HEK293 (cell line): ENCODE measurements at regions not wholly inside any gene's neighbourhood (a gene's known extent, or its start where the extent isn't known, plus 50 kb on each side); places are given as distances from the start of the nearest gene placed in this dataset.

Experiments
- ZNF16 ChIP-seq: fragments of 450-650 bp; formaldehyde crosslinking; IDR thresholded peaks from 2 replicates; pipeline ENCODE4 v1.5.1; 2016; ENCODE audit warnings: low read depth, missing biosample characterization, missing genetic modification characterization
- ZNF214 ChIP-seq: fragments of 450-650 bp; formaldehyde crosslinking; IDR thresholded peaks from 2 replicates; pipeline ENCODE4 v1.5.1; 2017; ENCODE audit warnings: missing biosample characterization, mild to moderate bottlenecking, missing genetic modification characterization, borderline replicate concordance
- ZNF692 ChIP-seq: fragments of 450-650 bp; formaldehyde crosslinking; IDR thresholded peaks from 2 replicates; pipeline ENCODE4 v1.5.1; 2016; ENCODE audit warnings: missing biosample characterization, missing genetic modification characterization
- ZNF777 ChIP-seq: fragments of 450-650 bp; formaldehyde crosslinking; IDR thresholded peaks from 2 replicates; pipeline ENCODE4 v1.5.1; 2017; ENCODE audit warnings: missing biosample characterization, missing genetic modification characterization, borderline replicate concordance

- TF ChIP-seq ZNF214 (no peak), ZNF777 (tag by site-specific recombination) (no peak), ZNF692 (no peak), ZNF16 (no peak)
Measured at GRCh38 chr6:100262086-100262485, 202.6 kb downstream of the SIM1 start.
